ENCODE measurements at regions not wholly inside any gene's neighbourhood (a gene's known extent, or its start where the extent isn't known, plus 50 kb on each side); places are given as distances from the start of the nearest gene placed in this dataset.
A peak's percentile ranks its signal among the peaks of the same experiment; 100 is the strongest.

DNA sequence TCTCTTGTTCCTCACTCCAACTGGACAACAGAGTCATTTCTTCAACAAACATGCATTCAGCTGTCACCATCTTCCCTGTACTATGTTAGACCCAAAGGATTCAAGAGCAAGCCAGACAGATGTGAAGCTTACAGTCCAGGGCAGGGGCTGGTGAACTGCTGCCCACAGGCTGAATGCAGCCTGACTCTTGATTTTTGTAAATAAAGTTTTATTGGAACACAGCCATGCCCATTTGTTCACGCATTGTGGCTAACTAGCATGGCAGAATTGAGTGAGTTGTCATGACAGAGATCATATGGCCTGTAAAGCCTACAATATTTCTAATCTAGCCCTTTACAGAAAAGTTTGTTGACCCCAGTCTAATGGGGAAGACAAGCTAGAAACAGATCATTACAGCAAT lies 208.7 kb downstream of the EMX2 start (continued):
- no peak for TF ChIP-seq EHF (CRISPR knock-in tag; IDR thresholded peaks at IDR 0.05)
- TF ChIP-seq CTCF (IDR thresholded peaks at IDR 0.05) = no peak
- no peak for TF ChIP-seq CEBPB (IDR thresholded peaks at IDR 0.05)
- no peak for TF ChIP-seq RCOR1 (IDR thresholded peaks at IDR 0.05; ENCODE audit: low read depth, low read length)
- TF ChIP-seq JUN (IDR thresholded peaks at IDR 0.05) = no peak
- no peak for TF ChIP-seq FOSL2 (IDR thresholded peaks at IDR 0.05)
- no peak for TF ChIP-seq FOSL2 (CRISPR knock-in tag; IDR thresholded peaks at IDR 0.05)
- TF ChIP-seq, protein P1, sequence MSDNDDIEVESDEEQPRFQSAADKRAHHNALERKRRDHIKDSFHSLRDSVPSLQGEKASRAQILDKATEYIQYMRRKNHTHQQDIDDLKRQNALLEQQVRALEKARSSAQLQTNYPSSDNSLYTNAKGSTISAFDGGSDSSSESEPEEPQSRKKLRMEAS (IDR thresholded peaks at IDR 0.05) = no peak
- TF ChIP-seq ZNF302 (CRISPR knock-in tag; IDR thresholded peaks at IDR 0.05) = no peak
- TF ChIP-seq, protein P2, sequence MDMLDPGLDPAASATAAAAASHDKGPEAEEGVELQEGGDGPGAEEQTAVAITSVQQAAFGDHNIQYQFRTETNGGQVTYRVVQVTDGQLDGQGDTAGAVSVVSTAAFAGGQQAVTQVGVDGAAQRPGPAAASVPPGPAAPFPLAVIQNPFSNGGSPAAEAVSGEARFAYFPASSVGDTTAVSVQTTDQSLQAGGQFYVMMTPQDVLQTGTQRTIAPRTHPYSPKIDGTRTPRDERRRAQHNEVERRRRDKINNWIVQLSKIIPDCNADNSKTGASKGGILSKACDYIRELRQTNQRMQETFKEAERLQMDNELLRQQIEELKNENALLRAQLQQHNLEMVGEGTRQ (IDR thresholded peaks at IDR 0.05) = no peak
- no peak for TF ChIP-seq E2F6 (IDR thresholded peaks at IDR 0.05; ENCODE audit: borderline replicate concordance, low read depth)

GRCh38 chr10:117752103-117752502 lies 209.6 kb downstream of the EMX2 start:
- no peak overlapping the region for H3K27ac ChIP-seq

DNA sequence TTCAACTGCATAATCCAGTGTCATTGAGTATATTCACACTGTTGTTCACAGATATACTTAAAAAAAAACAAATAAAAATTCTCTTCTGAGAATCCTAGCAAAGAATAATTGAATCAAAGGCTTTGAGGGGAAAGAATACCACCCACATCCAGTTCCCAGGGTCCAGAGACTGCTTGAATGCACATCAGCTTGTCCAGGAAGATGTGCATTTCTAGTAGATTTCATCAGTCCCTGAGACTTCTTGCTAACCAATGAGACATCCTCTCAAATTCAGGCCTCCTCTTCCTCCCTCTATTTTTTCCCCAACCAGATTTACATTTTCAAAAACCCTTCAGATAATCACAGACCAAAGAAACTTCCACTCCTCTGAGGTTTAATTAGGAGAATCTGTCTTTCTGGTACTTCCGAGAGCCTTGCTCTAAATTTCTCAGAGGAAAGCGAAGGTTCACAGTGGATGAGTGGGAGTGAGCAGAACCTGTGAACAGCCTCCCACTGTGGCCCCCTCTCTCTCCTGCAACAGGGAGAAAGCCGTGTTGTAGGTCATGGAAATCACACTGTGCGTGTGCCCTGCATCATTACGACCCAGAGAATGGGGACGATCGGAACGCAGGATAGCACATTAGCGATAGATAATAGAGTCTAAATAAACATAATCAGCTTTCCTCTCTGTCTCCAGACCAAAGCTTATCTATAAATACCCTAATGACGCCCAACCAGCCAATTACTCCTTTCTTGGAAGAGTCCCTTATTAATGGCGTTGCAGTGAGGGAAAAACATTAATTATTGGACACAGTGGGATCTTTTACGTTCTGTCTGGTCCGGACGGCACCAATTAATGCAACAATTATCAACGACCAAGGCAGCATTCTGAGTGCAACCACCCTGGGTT lies 212.5 kb downstream of the EMX2 start:
- DNase-seq (ENCODE audit: low read depth in 1 of 2, low spot score in 1 of 2) (no peak), ATAC-seq (no peak), FAIRE-seq (no peak)
- no peaks in the 10 kb centered on the region for H3K4me1 ChIP-seq
- H3K4me2 ChIP-seq = no peak overlapping the region
- H3K27ac ChIP-seq = no peak overlapping the region
- TF ChIP-seq ZSCAN20 (CRISPR knock-in tag; IDR thresholded peaks at IDR 0.05) = no peak
- TF ChIP-seq ESRRA (IDR thresholded peaks at IDR 0.05; ENCODE audit: borderline replicate concordance, low read length) = no peak
- TF ChIP-seq ZFP36 (IDR thresholded peaks at IDR 0.05; ENCODE audit: borderline replicate concordance, partially characterized antibody) = no peak
- TF ChIP-seq, protein P2 (IDR thresholded peaks at IDR 0.05) = no peak
- no peak for TF ChIP-seq ZNF302 (CRISPR knock-in tag; IDR thresholded peaks at IDR 0.05)
- H3K4me3 ChIP-seq = no peak overlapping the region
- POLR2A ChIA-PET = no interaction called here
- CTCF ChIA-PET = no interaction called here
- WGBS (ENCODE audit: missing lambda C conversion rate) = 64% methylated on average over 15 of the region's 15 CpGs
- 0 out of 3 replicates have a peak, but pooled peaks cover 3% of the 10 kb centered on the region for H3K9me3 ChIP-seq

More at GRCh38 chr10:117752103-117752502, 209.6 kb downstream of the EMX2 start:
- H3K4me2 ChIP-seq = no peak overlapping the region
- ATAC-seq = peak in 1 of 2 experiments; percentile 38; a peak in 2 of 6 replicates
- WGBS (ENCODE audit: missing lambda C conversion rate) = 20% methylated on average over 4 of the region's 4 CpGs
- no peaks in the 10 kb centered on the region for H3K4me1 ChIP-seq
- no peak for DNase-seq (ENCODE audit: low read depth in 1 of 2, low spot score in 1 of 2)
- H3K9me3 ChIP-seq = no peaks in the 10 kb centered on the region
- CTCF ChIA-PET = interaction anchor here (1.4 to 1.8 kb wide), 2 partner anchors 12 to 214 kb away, joined by 3 to 7 read pairs; no protein-coding TSS in a partner anchor
- no peak for FAIRE-seq
- TF ChIP-seq SMC3 (IDR thresholded peaks at IDR 0.05) (no peak), TFCP2L1 (CRISPR knock-in tag; IDR thresholded peaks at IDR 0.05) (no peak), HOXB13 (CRISPR knock-in tag; IDR thresholded peaks at IDR 0.05; ENCODE audit: low read depth) (no peak), RFX5 (IDR thresholded peaks at IDR 0.05) (no peak), POLR2A (IDR thresholded peaks at IDR 0.05; ENCODE audit: low read length) (no peak), POLR2AphosphoS2 (conservative IDR thresholded peaks at IDR 0.05; ENCODE audit: low read length) (no peak), CEBPB (IDR thresholded peaks at IDR 0.05) (no peak), ZNF302 (CRISPR knock-in tag; IDR thresholded peaks at IDR 0.05) (no peak), HEYL (CRISPR knock-in tag; IDR thresholded peaks at IDR 0.05) (no peak), KDM5A (IDR thresholded peaks at IDR 0.05) (no peak), ZFP36 (IDR thresholded peaks at IDR 0.05; ENCODE audit: borderline replicate concordance, partially characterized antibody) (no peak), RARB (CRISPR knock-in tag; IDR thresholded peaks at IDR 0.05) (no peak), NPAS2 (CRISPR knock-in tag; IDR thresholded peaks at IDR 0.05; ENCODE audit: borderline replicate concordance) (no peak), EHMT2 (IDR thresholded peaks at IDR 0.05; ENCODE audit: low read depth) (no peak), GATA3 (IDR thresholded peaks at IDR 0.05; ENCODE audit: borderline replicate concordance) (no peak), RNF2 (IDR thresholded peaks at IDR 0.05; ENCODE audit: borderline replicate concordance, low read depth) (no peak), CHD4 (IDR thresholded peaks at IDR 0.05; ENCODE audit: borderline replicate concordance) (no peak), NFE2L2 (conservative IDR thresholded peaks at IDR 0.05; ENCODE audit: low read length) (no peak), CHD2 (IDR thresholded peaks at IDR 0.05; ENCODE audit: low read length, partially characterized antibody) (no peak)
- TF ChIP-seq, protein P1 (IDR thresholded peaks at IDR 0.05) = no peak
- no peak overlapping the region for H3K4me3 ChIP-seq
- POLR2A ChIA-PET = no interaction called here

Data from A549 (cell line).